SK-N-SH (cell line): ENCODE measurements at regions not wholly inside any gene's neighbourhood (a gene's known extent, or its start where the extent isn't known, plus 50 kb on each side); places are given as distances from the start of the nearest gene placed in this dataset.

Experiments
- CTCF ChIA-PET: fragments of 300-600, 350-600 bp; formaldehyde crosslinking; extraction: SDS; loops from one replicate; lab custom pipeline; 2021; lab: Yijun Ruan, JAX
- POLR2A ChIA-PET: fragments of 350-600 bp; sonication (Branson Sonifier 250); formaldehyde crosslinking; extraction: SDS; loops from one replicate; lab custom pipeline; 2020; ENCODE audit warnings: antibody characterized with exemption, inconsistent platforms; lab: Yijun Ruan, JAX
- DNase-seq: peaks from one replicate; pipeline ENCODE4 v3.0.0; 2012
- H2AFZ ChIP-seq: fragments of 200-600 bp; sonication (generic); 2 replicates; pipeline ENCODE4 v1.8.1; 2016; ENCODE audit warnings: antibody characterized with exemption, mild to moderate bottlenecking, low read depth
- H3F3A ChIP-seq: fragments of 200-600 bp; sonication (generic); replicated peaks from 2 replicates; pipeline ENCODE3; 2016; ENCODE audit warnings: antibody characterized with exemption, mild to moderate bottlenecking; ENCODE audit not compliant: insufficient read depth
- H3K27ac ChIP-seq, 2 experiments: fragments of 200-500 bp in 1 of 2; fragments of 200-600 bp in 1 of 2; sonication (Bioruptor generic) in 1 of 2; sonication (generic), shearing (Covaris generic) in 1 of 2; 2 replicates each; pipeline versions ENCODE4 v1.5.1 to v1.6.1; 2014 to 2016; ENCODE audit warnings: low read depth in 2 of 2, inconsistent platforms in 1 of 2, low read length in 1 of 2, mild to moderate bottlenecking in 1 of 2, mixed read lengths in 1 of 2
- H3K27me3 ChIP-seq: fragments of 200-600 bp; sonication (generic), shearing (Covaris generic); 2 replicates; pipeline ENCODE4 v1.6.1; 2016; ENCODE audit warnings: mixed run types; ENCODE audit not compliant: insufficient read depth
- H3K36me3 ChIP-seq, 2 experiments: fragments of 200-500 bp in 1 of 2; fragments of 200-600 bp in 1 of 2; sonication (Bioruptor generic) in 1 of 2; sonication (generic) in 1 of 2; replicated peaks in 1 of 2; 2 replicates each; pipeline versions ENCODE3 to v1.5.1; 2014 to 2016; ENCODE audit warnings: low read length in 1 of 2, mild to moderate bottlenecking in 1 of 2; ENCODE audit not compliant: insufficient read depth in 2 of 2, control insufficient read depth in 1 of 2
- H3K4me1 ChIP-seq, 2 experiments: fragments of 200-500 bp in 1 of 2; fragments of 200-600 bp in 1 of 2; sonication (Bioruptor generic) in 1 of 2; sonication (generic), shearing (Covaris generic) in 1 of 2; 2 replicates each; pipeline versions ENCODE4 v1.5.1 to v1.6.1; 2014 to 2016; ENCODE audit warnings: low read depth in 1 of 2, low read length in 1 of 2, mixed run types in 1 of 2; ENCODE audit not compliant: insufficient read depth in 2 of 2, control insufficient read depth in 1 of 2
- H3K4me2 ChIP-seq: fragments of 200-600 bp; sonication (generic), shearing (Covaris generic); 2 replicates; pipeline ENCODE4 v1.6.1; 2017; ENCODE audit warnings: mixed run types
- H3K4me3 ChIP-seq, 2 experiments: fragments of 200-500 bp in 1 of 2; fragments of 200-600 bp in 1 of 2; sonication (Bioruptor generic) in 1 of 2; sonication (generic), shearing (Covaris generic) in 1 of 2; 2 replicates each; pipeline versions ENCODE4 v1.5.1 to v1.8.1; 2014 to 2016; ENCODE audit warnings: low read depth in 2 of 2, inconsistent platforms in 1 of 2, low read length in 1 of 2, mild to moderate bottlenecking in 1 of 2, mixed read lengths in 1 of 2, moderate library complexity in 1 of 2
- H3K79me2 ChIP-seq: fragments of 200-600 bp; sonication (generic); 2 replicates; pipeline ENCODE4 v1.8.1; 2017; ENCODE audit warnings: mild to moderate bottlenecking; ENCODE audit not compliant: insufficient read depth
- H3K9ac ChIP-seq: fragments of 200-600 bp; sonication (generic); 2 replicates; pipeline ENCODE4 v1.6.1; 2017; ENCODE audit warnings: mixed run types
- H3K9me2 ChIP-seq: fragments of 200-600 bp; sonication (generic); 2 replicates; pipeline ENCODE4 v1.6.1; 2017; ENCODE audit warnings: mixed run types
- H3K9me3 ChIP-seq: fragments of 200-600 bp; sonication (generic); 2 replicates; pipeline ENCODE4 v1.6.1; 2017; ENCODE audit warnings: mixed run types, mild to moderate bottlenecking, moderate library complexity
- H4K20me1 ChIP-seq: fragments of 200-600 bp; sonication (generic); 2 replicates; pipeline ENCODE4 v1.6.1; 2017; ENCODE audit warnings: mild to moderate bottlenecking, mixed run types; ENCODE audit not compliant: insufficient read depth
- ELF1 ChIP-seq: IDR thresholded peaks from 2 replicates; pipeline ENCODE4 v1.4.0; 2012
- FOXM1 ChIP-seq: IDR thresholded peaks from 2 replicates; pipeline ENCODE4 v1.4.0; 2012; ENCODE audit warnings: low read depth, mild to moderate bottlenecking
- GABPA ChIP-seq: IDR thresholded peaks from 2 replicates; pipeline ENCODE4 v1.4.0; 2012; ENCODE audit warnings: low read depth, mild to moderate bottlenecking
- JUND ChIP-seq: IDR thresholded peaks from 2 replicates; pipeline ENCODE4 v1.4.0; 2012
- MEF2A ChIP-seq: IDR thresholded peaks from 2 replicates; pipeline ENCODE4 v1.4.0; 2012; ENCODE audit warnings: low read depth, borderline replicate concordance
- MXI1 ChIP-seq: IDR thresholded peaks from 2 replicates; pipeline ENCODE4 v1.6.1; 2012; ENCODE audit warnings: mild to moderate bottlenecking, low read depth, low read length, improper control_type of control experiment
- NFIC ChIP-seq: IDR thresholded peaks from 2 replicates; pipeline ENCODE4 v1.4.0; 2012; ENCODE audit warnings: borderline replicate concordance
- RCOR1 ChIP-seq: fragments of 150-350 bp; IDR thresholded peaks from 2 replicates; pipeline ENCODE4 v1.6.1; 2017; ENCODE audit warnings: antibody characterized with exemption, low read length
- RFX5 ChIP-seq: IDR thresholded peaks from 2 replicates; pipeline ENCODE4 v1.6.1; 2012; ENCODE audit warnings: mild to moderate bottlenecking, improper control_type of control experiment, low read length
- RXRA ChIP-seq: IDR thresholded peaks from 2 replicates; pipeline ENCODE4 v1.4.0; 2012; ENCODE audit warnings: low read depth, mild to moderate bottlenecking, borderline replicate concordance
- SIN3A ChIP-seq: IDR thresholded peaks from 2 replicates; pipeline ENCODE4 v1.6.1; 2012; ENCODE audit warnings: low read depth, mild to moderate bottlenecking, low read length, moderate library complexity, borderline replicate concordance
- TAF1 ChIP-seq: IDR thresholded peaks from 2 replicates; pipeline ENCODE4 v1.6.1; 2012; ENCODE audit warnings: low read depth, mild to moderate bottlenecking, low read length, moderate library complexity, borderline replicate concordance
- TCF12 ChIP-seq: IDR thresholded peaks from 2 replicates; pipeline ENCODE4 v1.4.0; 2012
- TEAD4 ChIP-seq: IDR thresholded peaks from 2 replicates; pipeline ENCODE4 v1.4.0; 2012; ENCODE audit warnings: mild to moderate bottlenecking, borderline replicate concordance; ENCODE audit not compliant: insufficient read depth
- USF2 ChIP-seq: fragments of 150-350 bp; IDR thresholded peaks from 2 replicates; pipeline ENCODE4 v1.6.1; 2017; ENCODE audit warnings: antibody characterized with exemption, low read length, low read depth, borderline replicate concordance
- WGBS: methylation state at CpG from one replicate; pipeline ENCODE4 v1.1.6; 2017; ENCODE audit warnings: low lambda C conversion rate; 5-methylcytosine and 5-hydroxymethylcytosine counted together

- POLR2A ChIA-PET = no interaction called here
- 86% methylated on average over 15 of the region's 15 CpGs for WGBS
Observed at GRCh38 chr20:25864326-25864962, 167.8 kb upstream of the ZNF337 start.

GRCh38 chr20:25863536-25864325, 167.1 kb upstream of the ZNF337 start:
- Histone ChIP-seq H3K9me2 (no peaks in the 10 kb centered on the region), H3F3A (no peaks in the 10 kb centered on the region), H3K79me2 (no peaks in the 10 kb centered on the region), H3K9me3 (no peaks in the 10 kb centered on the region), H3K36me3 (no peaks in the 10 kb centered on the region), H3K27me3 (peaks cover 6% of the 10 kb centered on the region; the same call in 1 of the 2 replicates), H3K4me3 (peak overlapping the region; percentile 51 to 52), H3K4me2 (peak overlapping the region; percentile 86), H2AFZ (no peak overlapping the region), H3K27ac (no peak overlapping the region), H4K20me1 (no peaks in the 10 kb centered on the region), H3K9ac (peak overlapping the region; percentile 39; the same call in 1 of the 2 replicates), H3K4me1 (peaks cover 0 to 36% of the 10 kb centered on the region in 2 experiments; a peak in 1 of 4 replicates)
- TF ChIP-seq FOXM1 (no peak), MEF2A (no peak), USF2 (no peak), TCF12 (no peak), MXI1 (no peak), GABPA (no peak), RCOR1 (no peak), JUND (no peak), TAF1 (no peak), RFX5 (no peak), ELF1 (no peak), TEAD4 (no peak)
- ChIA-PET CTCF (interaction anchor here (0.7 kb wide), 1 partner anchor 131 kb away, joined by 3 read pairs; no protein-coding TSS in a partner anchor), POLR2A (no interaction called here)
- 59% methylated on average over 18 of the region's 21 CpGs for WGBS
- peak; percentile 33 for DNase-seq

More at GRCh38 chr20:25864326-25864962, 167.8 kb upstream of the ZNF337 start:
- no peak overlapping the region for H2AFZ ChIP-seq
- TF ChIP-seq ELF1 (no peak), JUND (no peak), USF2 (no peak), TEAD4 (no peak), SIN3A (no peak), NFIC (no peak), RXRA (no peak)
- DNase-seq = no peak
- no peaks in the 10 kb centered on the region for H3K9me2 ChIP-seq
- H3K4me2 ChIP-seq = no peak overlapping the region
- H3K36me3 ChIP-seq = no peaks in the 10 kb centered on the region
- H3K79me2 ChIP-seq = no peaks in the 10 kb centered on the region
- H3K27me3 ChIP-seq = peaks cover 6% of the 10 kb centered on the region; the same call in 1 of the 2 replicates
- peaks cover 0 to 36% of the 10 kb centered on the region in 2 experiments; a peak in 1 of 4 replicates for H3K4me1 ChIP-seq
- CTCF ChIA-PET = interaction anchor here (0.7 kb wide), 1 partner anchor 130 kb away, joined by 3 read pairs; no protein-coding TSS in a partner anchor
- no peaks in the 10 kb centered on the region for H4K20me1 ChIP-seq
- H3K4me3 ChIP-seq = no peak overlapping the region
- no peaks in the 10 kb centered on the region for H3F3A ChIP-seq
- no peaks in the 10 kb centered on the region for H3K9me3 ChIP-seq
- H3K27ac ChIP-seq = no peak overlapping the region
- H3K9ac ChIP-seq = no peak overlapping the region
